ENCODE measurements at regions not wholly inside any gene's neighbourhood (a gene's known extent, or its start where the extent isn't known, plus 50 kb on each side); places are given as distances from the start of the nearest gene placed in this dataset.

DNA sequence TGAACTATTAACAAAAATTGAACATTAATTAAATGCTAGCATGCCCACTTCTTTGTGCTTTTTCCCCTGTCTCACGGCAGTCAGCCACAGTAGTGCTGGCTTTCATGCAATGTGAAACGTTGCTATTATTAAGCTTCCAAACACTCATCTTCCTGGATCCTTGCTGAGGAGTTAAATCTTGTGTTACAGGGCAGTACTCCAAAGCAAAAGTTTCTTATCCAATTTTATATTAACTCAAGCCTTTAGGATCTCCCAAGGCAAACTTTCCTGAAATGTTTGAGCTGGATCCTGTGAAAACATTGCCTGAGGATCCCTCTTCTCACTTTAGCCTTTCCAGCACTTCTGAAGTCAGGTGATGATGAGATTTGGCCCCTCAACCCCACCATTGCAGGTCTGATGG, 1454.8 kb downstream of the FSTL5 start:
- Histone ChIP-seq H3K36me3 (replicated peaks; ENCODE audit: low read depth, low read length) (no peaks in the 10 kb centered on the region), H3K27me3 (ENCODE audit: low read depth, low read length) (no peaks in the 10 kb centered on the region), H3K79me2 (ENCODE audit: low read length) (no peaks in the 10 kb centered on the region), H3K4me3 (ENCODE audit: low read length) (no peak overlapping the region), H3K4me1 (ENCODE audit: low read length) (no peaks in the 10 kb centered on the region), H3K27ac (ENCODE audit: low read length) (no peak overlapping the region), H4K20me1 (ENCODE audit: insufficient read depth, low read length) (no peaks in the 10 kb centered on the region), H2AFZ (ENCODE audit: low read depth, low read length) (no peak overlapping the region), H3K4me2 (ENCODE audit: low read length) (no peak overlapping the region), H3K9ac (ENCODE audit: low read length) (no peak overlapping the region), H3K9me3 (ENCODE audit: insufficient read depth, low read length) (no peaks in the 10 kb centered on the region)
- no peak for TF ChIP-seq EZH2phosphoT487 (IDR thresholded peaks at IDR 0.05; ENCODE audit: low read depth)
- TF ChIP-seq, protein P1, sequence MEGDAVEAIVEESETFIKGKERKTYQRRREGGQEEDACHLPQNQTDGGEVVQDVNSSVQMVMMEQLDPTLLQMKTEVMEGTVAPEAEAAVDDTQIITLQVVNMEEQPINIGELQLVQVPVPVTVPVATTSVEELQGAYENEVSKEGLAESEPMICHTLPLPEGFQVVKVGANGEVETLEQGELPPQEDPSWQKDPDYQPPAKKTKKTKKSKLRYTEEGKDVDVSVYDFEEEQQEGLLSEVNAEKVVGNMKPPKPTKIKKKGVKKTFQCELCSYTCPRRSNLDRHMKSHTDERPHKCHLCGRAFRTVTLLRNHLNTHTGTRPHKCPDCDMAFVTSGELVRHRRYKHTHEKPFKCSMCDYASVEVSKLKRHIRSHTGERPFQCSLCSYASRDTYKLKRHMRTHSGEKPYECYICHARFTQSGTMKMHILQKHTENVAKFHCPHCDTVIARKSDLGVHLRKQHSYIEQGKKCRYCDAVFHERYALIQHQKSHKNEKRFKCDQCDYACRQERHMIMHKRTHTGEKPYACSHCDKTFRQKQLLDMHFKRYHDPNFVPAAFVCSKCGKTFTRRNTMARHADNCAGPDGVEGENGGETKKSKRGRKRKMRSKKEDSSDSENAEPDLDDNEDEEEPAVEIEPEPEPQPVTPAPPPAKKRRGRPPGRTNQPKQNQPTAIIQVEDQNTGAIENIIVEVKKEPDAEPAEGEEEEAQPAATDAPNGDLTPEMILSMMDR (IDR thresholded peaks at IDR 0.05; ENCODE audit: low read depth, low read length), result no peak

GRCh38 chr4:160709546-160709945, 1454.3 kb downstream of the FSTL5 start:
- Histone ChIP-seq H3K4me3 (ENCODE audit: low read length) (no peak overlapping the region), H3K79me2 (ENCODE audit: low read length) (no peaks in the 10 kb centered on the region), H3K9ac (ENCODE audit: low read length) (no peak overlapping the region), H2AFZ (ENCODE audit: low read depth, low read length) (no peak overlapping the region), H3K4me1 (ENCODE audit: low read length) (no peaks in the 10 kb centered on the region), H3K27ac (ENCODE audit: low read length) (no peak overlapping the region), H3K27me3 (ENCODE audit: low read depth, low read length) (no peaks in the 10 kb centered on the region), H4K20me1 (ENCODE audit: insufficient read depth, low read length) (no peaks in the 10 kb centered on the region), H3K36me3 (replicated peaks; ENCODE audit: low read depth, low read length) (no peaks in the 10 kb centered on the region), H3K9me3 (ENCODE audit: insufficient read depth, low read length) (no peaks in the 10 kb centered on the region), H3K4me2 (ENCODE audit: low read length) (no peak overlapping the region)
- TF ChIP-seq, protein P1 (IDR thresholded peaks at IDR 0.05; ENCODE audit: low read depth, low read length), result no peak
- no peak for TF ChIP-seq EZH2phosphoT487 (IDR thresholded peaks at IDR 0.05; ENCODE audit: low read depth)

GRCh38 chr4:160716551-160716950, 1447.2 kb downstream of the FSTL5 start:
- H2AFZ ChIP-seq (ENCODE audit: low read depth, low read length), result peak overlapping the region; percentile 58
- H4K20me1 ChIP-seq (ENCODE audit: insufficient read depth, low read length), result no peaks in the 10 kb centered on the region
- H3K4me1 ChIP-seq (ENCODE audit: low read length), result peaks cover 10% of the 10 kb centered on the region
- no peaks in the 10 kb centered on the region for H3K27me3 ChIP-seq (ENCODE audit: low read depth, low read length)
- no peak for TF ChIP-seq EZH2phosphoT487 (IDR thresholded peaks at IDR 0.05; ENCODE audit: low read depth)
- TF ChIP-seq, protein P1 (IDR thresholded peaks at IDR 0.05; ENCODE audit: low read depth, low read length), result no peak
- H3K27ac ChIP-seq (ENCODE audit: low read length), result no peak overlapping the region
- H3K4me3 ChIP-seq (ENCODE audit: low read length), result peak overlapping the region; percentile 44
- H3K36me3 ChIP-seq (replicated peaks; ENCODE audit: low read depth, low read length), result no peaks in the 10 kb centered on the region
- H3K79me2 ChIP-seq (ENCODE audit: low read length), result no peaks in the 10 kb centered on the region
- H3K9me3 ChIP-seq (ENCODE audit: insufficient read depth, low read length), result no peaks in the 10 kb centered on the region
- no peak overlapping the region for H3K9ac ChIP-seq (ENCODE audit: low read length)
- H3K4me2 ChIP-seq (ENCODE audit: low read length), result peak overlapping the region; percentile 61

DNA sequence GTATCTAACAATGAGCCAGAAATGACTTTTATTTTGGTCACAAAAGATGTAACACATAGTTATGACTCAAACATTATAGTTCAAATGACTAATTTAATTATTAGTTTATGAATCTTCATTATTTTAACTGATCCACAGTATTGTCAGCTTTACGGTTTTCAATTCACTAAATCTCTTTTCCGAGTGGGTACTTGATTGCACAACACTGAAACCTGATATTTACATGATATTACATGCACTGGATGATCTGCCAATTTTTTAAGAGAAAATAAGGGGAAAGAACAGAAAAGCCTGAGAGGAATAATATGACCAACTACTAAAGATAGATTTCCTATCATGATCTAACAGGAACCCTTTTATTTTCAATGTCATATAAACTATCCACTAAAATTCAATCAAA, 1446.0 kb downstream of the FSTL5 start:
- no peak overlapping the region for H3K4me3 ChIP-seq (ENCODE audit: low read length)
- H3K79me2 ChIP-seq (ENCODE audit: low read length), result no peaks in the 10 kb centered on the region
- H3K4me1 ChIP-seq (ENCODE audit: low read length), result peaks cover 10% of the 10 kb centered on the region
- no peaks in the 10 kb centered on the region for H4K20me1 ChIP-seq (ENCODE audit: insufficient read depth, low read length)
- H3K4me2 ChIP-seq (ENCODE audit: low read length), result no peak overlapping the region
- H3K36me3 ChIP-seq (replicated peaks; ENCODE audit: low read depth, low read length), result no peaks in the 10 kb centered on the region
- H2AFZ ChIP-seq (ENCODE audit: low read depth, low read length), result no peak overlapping the region
- H3K9me3 ChIP-seq (ENCODE audit: insufficient read depth, low read length), result no peaks in the 10 kb centered on the region
- H3K9ac ChIP-seq (ENCODE audit: low read length), result no peak overlapping the region
- TF ChIP-seq, protein P1 (IDR thresholded peaks at IDR 0.05; ENCODE audit: low read depth, low read length), result no peak
- TF ChIP-seq EZH2phosphoT487 (IDR thresholded peaks at IDR 0.05; ENCODE audit: low read depth), result no peak
- no peak overlapping the region for H3K27ac ChIP-seq (ENCODE audit: low read length)
- H3K27me3 ChIP-seq (ENCODE audit: low read depth, low read length), result no peaks in the 10 kb centered on the region

Data from OCI-LY3 (cell line).